B cell (primary cell): ENCODE measurements at regions not wholly inside any gene's neighbourhood (a gene's known extent, or its start where the extent isn't known, plus 50 kb on each side); places are given as distances from the start of the nearest gene placed in this dataset.

Experiments
- ATAC-seq: fragments of 200-7000 bp; cut with Tn5 transposase; one replicate; pipeline ENCODE4 v1.10.0; 2021; ENCODE audit warnings: low read depth, mild to moderate bottlenecking, moderate number of reproducible peaks, moderate library complexity
- CTCF ChIA-PET: fragments of 350-600 bp; sonication (Branson Sonifier 250); formaldehyde crosslinking; loops from one replicate; lab custom pipeline; 2021; ENCODE audit warnings: antibody characterized with exemption, inconsistent platforms; lab: Charles Lee
- POLR2A ChIA-PET: fragments of 350-600 bp; sonication (Branson Sonifier 250); formaldehyde crosslinking; loops from one replicate; lab custom pipeline; 2021; ENCODE audit warnings: antibody characterized with exemption; lab: Charles Lee
- DNase-seq: peaks from one replicate; pipeline ENCODE4 v3.0.0; 2013
- H2AFZ ChIP-seq: 2 replicates; pipeline ENCODE4 v1.6.1; 2012; ENCODE audit warnings: mild to moderate bottlenecking, low read depth, low read length; ENCODE audit not compliant: insufficient read depth, poor library complexity, severe bottlenecking
- H3K27ac ChIP-seq, 2 donors: 1 replicate in 1 of 2; 2 replicates in 1 of 2; pipeline ENCODE4 v1.5.1; 2012 to 2013; ENCODE audit warnings: low read length in 2 of 2, mild to moderate bottlenecking in 2 of 2, moderate library complexity in 1 of 2
- H3K27me3 ChIP-seq, 4 experiments: fragments of 200-600 bp in 1 of 4; sonication (generic) in 1 of 4; replicated peaks in 1 of 4; 1 replicate in 2 of 4; 2 replicates in 2 of 4; pipeline versions ENCODE4 v1.6.1 to v1.7.0; 2013 to 2016; ENCODE audit warnings: low read length in 3 of 4, mild to moderate bottlenecking in 2 of 4, mixed read lengths in 1 of 4, moderate library complexity in 1 of 4; ENCODE audit not compliant: insufficient read depth in 4 of 4, control insufficient read depth in 3 of 4; ENCODE audit errors: control extremely low read depth in 1 of 4
- H3K36me3 ChIP-seq, 2 experiments: replicated peaks in 1 of 2; 1 replicate in 1 of 2; 2 replicates in 1 of 2; pipeline versions ENCODE4 v1.6.1 to v1.7.1; 2013; ENCODE audit warnings: low read length in 1 of 2; ENCODE audit not compliant: insufficient read depth in 2 of 2, control insufficient read depth in 1 of 2; ENCODE audit errors: control extremely low read depth in 1 of 2, extremely low read depth in 1 of 2
- H3K4me1 ChIP-seq, 2 donors: fragments of 200-600 bp in 1 of 2; sonication (generic) in 1 of 2; 1 replicate in 1 of 2; 2 replicates in 1 of 2; pipeline versions ENCODE4 v1.5.1 to v1.6.1; 2013 to 2017; ENCODE audit warnings: low read length in 2 of 2; ENCODE audit not compliant: control insufficient read depth in 2 of 2, insufficient read depth in 2 of 2
- H3K4me2 ChIP-seq: replicated peaks from 2 replicates; pipeline ENCODE3; 2012; ENCODE audit warnings: mild to moderate bottlenecking, low read depth, low read length; ENCODE audit not compliant: poor library complexity, severe bottlenecking
- H3K4me3 ChIP-seq, 5 experiments: fragments of 200-600 bp in 1 of 5; sonication (generic) in 1 of 5; 1 replicate in 3 of 5; 2 replicates in 2 of 5; pipeline versions ENCODE4 v1.5.1 to v1.7.0; 2011 to 2016; ENCODE audit warnings: low read length in 4 of 5, mild to moderate bottlenecking in 4 of 5, low read depth in 2 of 5, control low read depth in 1 of 5, moderate library complexity in 1 of 5; ENCODE audit not compliant: insufficient read depth in 1 of 5; ENCODE audit errors: control extremely low read depth in 1 of 5, extremely low read depth in 1 of 5
- H3K79me2 ChIP-seq: fragments of 200-600 bp; sonication (generic); one replicate; pipeline ENCODE4 v1.6.0; 2016; ENCODE audit warnings: low read length; ENCODE audit not compliant: control insufficient read depth, insufficient read depth
- H3K9ac ChIP-seq: fragments of 200-600 bp; sonication (generic); 2 replicates; pipeline ENCODE4 v1.6.1; 2017; ENCODE audit warnings: mild to moderate bottlenecking, low read length, moderate library complexity
- H3K9me3 ChIP-seq, 3 donors: one replicate each; pipeline versions ENCODE4 v1.6.1 to v1.7.1; 2013; ENCODE audit warnings: low read length in 2 of 3; ENCODE audit not compliant: control insufficient read depth in 2 of 3, insufficient read depth in 1 of 3; ENCODE audit errors: control extremely low read depth in 1 of 3
- H4K20me1 ChIP-seq: 2 replicates; pipeline ENCODE4 v1.6.0; 2012; ENCODE audit warnings: mild to moderate bottlenecking, low read length; ENCODE audit not compliant: insufficient read depth, control insufficient read depth, poor library complexity, severe bottlenecking
- H3K27ac Mint-ChIP-seq: one replicate; pipeline ENCODE4 v1.8.0; 2021; ENCODE audit warnings: mixed read lengths
- H3K27me3 Mint-ChIP-seq: one replicate; pipeline ENCODE4 v1.8.0; 2021; ENCODE audit warnings: mixed read lengths
- H3K4me1 Mint-ChIP-seq: one replicate; pipeline ENCODE4 v1.8.0; 2021; ENCODE audit warnings: mixed read lengths
- H3K4me3 Mint-ChIP-seq: one replicate; pipeline ENCODE4 v1.8.0; 2021; ENCODE audit warnings: mixed read lengths
- H3K9me3 Mint-ChIP-seq: one replicate; pipeline ENCODE4 v1.8.0; 2022; ENCODE audit warnings: mixed read lengths; ENCODE audit not compliant: insufficient read depth
- EZH2 ChIP-seq: IDR thresholded peaks from 2 replicates; pipeline ENCODE4 v1.6.1; 2012; ENCODE audit warnings: borderline replicate concordance, low read depth, mild to moderate bottlenecking, moderate library complexity, low read length; ENCODE audit not compliant: insufficient read depth, poor library complexity, severe bottlenecking
- WGBS: methylation state at CpG from one replicate; pipeline ENCODE4 v1.1.5; 2013; ENCODE audit warnings: missing lambda C conversion rate; ENCODE audit not compliant: insufficient coverage; 5-methylcytosine and 5-hydroxymethylcytosine counted together
- intact Hi-C: fragments of 100-400 bp; cut with micrococcal nuclease; formaldehyde crosslinking; loops from one replicate; pipeline ENCODE4 v1.10.0; 2022
- TF ChIP-seq, protein P1 (sequence below): fragments of 200-600 bp; IDR thresholded peaks from one replicate; pipeline ENCODE4 v1.8.0; 2022; ENCODE audit warnings: antibody characterized with exemption, mild to moderate bottlenecking

DNA sequence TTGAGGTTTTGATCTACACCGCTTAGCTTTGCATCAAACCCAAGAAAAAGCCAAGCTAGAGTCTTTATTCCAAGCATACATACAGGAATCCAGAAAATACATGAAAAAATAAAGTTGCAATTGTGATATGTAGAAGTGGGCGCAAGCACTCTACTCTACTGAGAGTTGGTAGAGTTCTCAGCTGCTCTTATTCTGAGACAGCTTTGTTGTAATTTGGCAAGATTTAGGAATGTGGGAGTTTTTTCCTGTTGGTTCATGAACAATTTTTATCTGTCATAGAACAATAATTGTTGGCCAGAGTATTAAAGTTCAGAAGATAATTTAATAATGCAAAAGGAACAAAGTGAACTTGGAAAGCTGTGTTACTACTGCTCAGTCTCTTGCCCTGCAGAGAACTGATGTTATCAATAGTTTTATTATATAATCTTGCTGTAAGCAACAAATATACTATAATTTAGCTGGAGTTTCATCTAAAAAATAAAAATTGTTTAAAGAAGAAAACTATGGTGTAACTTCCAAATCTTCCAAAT is 302.0 kb upstream of the RND3 start:
- TF ChIP-seq, protein P1, sequence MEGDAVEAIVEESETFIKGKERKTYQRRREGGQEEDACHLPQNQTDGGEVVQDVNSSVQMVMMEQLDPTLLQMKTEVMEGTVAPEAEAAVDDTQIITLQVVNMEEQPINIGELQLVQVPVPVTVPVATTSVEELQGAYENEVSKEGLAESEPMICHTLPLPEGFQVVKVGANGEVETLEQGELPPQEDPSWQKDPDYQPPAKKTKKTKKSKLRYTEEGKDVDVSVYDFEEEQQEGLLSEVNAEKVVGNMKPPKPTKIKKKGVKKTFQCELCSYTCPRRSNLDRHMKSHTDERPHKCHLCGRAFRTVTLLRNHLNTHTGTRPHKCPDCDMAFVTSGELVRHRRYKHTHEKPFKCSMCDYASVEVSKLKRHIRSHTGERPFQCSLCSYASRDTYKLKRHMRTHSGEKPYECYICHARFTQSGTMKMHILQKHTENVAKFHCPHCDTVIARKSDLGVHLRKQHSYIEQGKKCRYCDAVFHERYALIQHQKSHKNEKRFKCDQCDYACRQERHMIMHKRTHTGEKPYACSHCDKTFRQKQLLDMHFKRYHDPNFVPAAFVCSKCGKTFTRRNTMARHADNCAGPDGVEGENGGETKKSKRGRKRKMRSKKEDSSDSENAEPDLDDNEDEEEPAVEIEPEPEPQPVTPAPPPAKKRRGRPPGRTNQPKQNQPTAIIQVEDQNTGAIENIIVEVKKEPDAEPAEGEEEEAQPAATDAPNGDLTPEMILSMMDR, result no peak
- TF ChIP-seq EZH2, result no peak
- H3K27ac ChIP-seq, result no peak overlapping the region
- H3K9ac ChIP-seq, result no peak overlapping the region
- ATAC-seq (no peak), DNase-seq (no peak)
- Mint-ChIP-seq H3K9me3 (no peaks in the 10 kb centered on the region), H3K27ac (no peak overlapping the region), H3K27me3 (no peaks in the 10 kb centered on the region), H3K4me3 (no peak overlapping the region), H3K4me1 (no peaks in the 10 kb centered on the region)
- H3K79me2 ChIP-seq, result no peaks in the 10 kb centered on the region
- H3K4me2 ChIP-seq, result no peak overlapping the region
- no peaks in the 10 kb centered on the region for H3K36me3 ChIP-seq
- POLR2A ChIA-PET, result no interaction called here
- H4K20me1 ChIP-seq, result no peaks in the 10 kb centered on the region
- no peak overlapping the region for H3K4me3 ChIP-seq
- intact Hi-C loops, result no loop called here
- H3K4me1 ChIP-seq, result no peaks in the 10 kb centered on the region
- H3K9me3 ChIP-seq, result peaks cover 0 to 11% (median 0%) of the 10 kb centered on the region in 3 donors
- no peak overlapping the region for H2AFZ ChIP-seq
- CTCF ChIA-PET, result no interaction called here
- H3K27me3 ChIP-seq, result no peaks in the 10 kb centered on the region
- 100% methylated on average over 1 of the region's 2 CpGs for WGBS

DNA sequence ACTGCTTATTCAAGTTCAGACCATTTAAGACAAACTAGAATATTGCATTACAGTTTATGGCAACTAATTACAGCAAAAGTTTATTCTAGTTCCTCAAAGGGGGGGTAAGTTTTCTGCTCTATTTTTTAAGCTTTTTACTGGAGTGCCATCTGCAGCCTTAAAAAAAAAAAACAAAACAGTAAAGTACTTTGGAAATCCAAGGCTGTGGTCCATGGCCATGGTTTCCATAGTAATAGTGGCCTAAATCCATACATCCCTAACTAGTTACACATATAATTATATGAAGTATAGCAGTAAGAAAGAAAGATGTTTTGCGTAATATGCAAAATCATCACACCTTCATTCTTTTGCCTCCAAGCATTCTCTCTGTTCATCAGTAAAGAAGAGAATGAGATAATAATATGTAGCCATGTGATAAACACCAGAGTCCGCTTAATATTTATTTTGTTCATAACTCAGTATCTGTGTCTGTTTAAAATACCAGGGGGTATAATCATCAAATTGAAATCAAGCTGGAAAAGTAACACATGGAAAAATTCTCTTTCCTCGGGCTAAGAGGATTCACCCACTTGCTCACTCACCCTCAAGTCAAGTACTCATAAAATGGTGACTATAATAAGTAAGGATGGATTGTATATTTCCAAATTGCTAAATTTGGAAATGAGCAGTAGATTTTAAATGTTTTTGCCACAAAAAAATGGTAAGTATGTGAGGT is 301.1 kb upstream of the RND3 start:
- TF ChIP-seq, protein P1, result no peak
- TF ChIP-seq EZH2, result no peak
- no peaks in the 10 kb centered on the region for H3K36me3 ChIP-seq
- no peaks in the 10 kb centered on the region for H3K4me1 ChIP-seq
- intact Hi-C loops, result no loop called here
- Mint-ChIP-seq H3K4me3 (no peak overlapping the region), H3K27me3 (no peaks in the 10 kb centered on the region), H3K4me1 (no peaks in the 10 kb centered on the region), H3K9me3 (peaks cover 2% of the 10 kb centered on the region), H3K27ac (no peak overlapping the region)
- H4K20me1 ChIP-seq, result no peaks in the 10 kb centered on the region
- peaks cover 0 to 11% (median 0%) of the 10 kb centered on the region in 3 donors for H3K9me3 ChIP-seq
- H3K27ac ChIP-seq, result no peak overlapping the region
- H3K79me2 ChIP-seq, result no peaks in the 10 kb centered on the region
- no peak overlapping the region for H2AFZ ChIP-seq
- ATAC-seq (no peak), DNase-seq (no peak)
- H3K27me3 ChIP-seq, result no peaks in the 10 kb centered on the region
- no peak overlapping the region for H3K9ac ChIP-seq
- no peak overlapping the region for H3K4me3 ChIP-seq
- no peak overlapping the region for H3K4me2 ChIP-seq
- ChIA-PET POLR2A (no interaction called here), CTCF (no interaction called here)
- no CpG with 5 or more reads among the region's 3 CpGs for WGBS
